Fibroblast of the aortic adventitia (primary cell): ENCODE measurements at regions not wholly inside any gene's neighbourhood (a gene's known extent, or its start where the extent isn't known, plus 50 kb on each side); places are given as distances from the start of the nearest gene placed in this dataset.

Experiments
- DNase-seq: peaks from one replicate; pipeline ENCODE4 v3.0.0-alpha.2; 2010; ENCODE audit warnings: low read depth
- H3K4me3 ChIP-seq: 2 replicates; pipeline ENCODE4 v1.5.1; 2011; ENCODE audit warnings: low read depth, mild to moderate bottlenecking, control low read depth, low read length, moderate library complexity
- CTCF ChIP-seq: IDR thresholded peaks from 2 replicates; pipeline ENCODE4 v1.5.1; 2011; ENCODE audit warnings: mild to moderate bottlenecking, low read length, control low read depth, inconsistent platforms; ENCODE audit not compliant: insufficient read depth

DNA sequence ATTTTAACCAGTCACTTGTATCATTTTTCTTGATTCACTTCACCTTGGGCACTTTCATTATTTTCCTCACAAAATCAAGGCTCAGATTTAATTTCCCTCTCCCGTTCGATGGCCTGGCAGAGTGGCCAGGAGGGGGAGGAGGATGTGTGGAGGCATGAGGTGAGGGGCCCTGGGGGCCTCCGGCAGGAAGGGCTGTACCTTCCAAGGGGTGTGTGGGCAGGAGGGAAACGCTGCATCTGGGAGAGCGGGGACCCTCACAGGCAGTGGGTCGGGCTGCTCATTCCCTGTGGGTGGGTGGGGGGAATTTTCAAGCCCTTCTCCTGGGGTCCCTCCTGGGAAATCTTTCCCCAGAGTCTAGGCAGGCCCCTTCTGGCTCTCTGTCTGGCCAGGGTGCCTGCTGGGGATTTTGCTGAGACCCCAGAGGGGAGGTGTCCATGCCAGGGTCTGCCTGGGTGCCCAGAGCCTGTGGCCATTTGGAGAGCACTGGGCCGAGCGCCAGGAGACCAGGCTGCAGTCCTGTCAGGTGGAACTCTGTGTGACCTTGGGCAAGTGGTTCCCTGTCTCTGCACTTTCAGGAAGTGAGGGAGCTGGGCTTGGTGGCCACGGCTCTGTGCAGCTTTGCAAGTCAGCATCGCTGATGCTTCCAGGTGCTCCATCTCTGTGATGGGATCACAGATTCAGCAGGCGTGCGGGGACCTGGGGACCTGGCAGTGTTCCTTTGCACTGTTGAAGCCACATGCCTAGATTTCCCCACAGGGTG, 81.9 kb upstream of the C1orf174 start:
- DNase-seq, result no peak
- H3K4me3 ChIP-seq, result no peak overlapping the region
- TF ChIP-seq CTCF, result no peak

GRCh38 chr1:3983181-3983580, 83.1 kb upstream of the C1orf174 start:
- no peak overlapping the region for H3K4me3 ChIP-seq
- TF ChIP-seq CTCF, result no peak
- DNase-seq, result no peak

- TF ChIP-seq CTCF, result no peak
- DNase-seq, result no peak
- no peak overlapping the region for H3K4me3 ChIP-seq
These were observed 84.5 kb upstream of the C1orf174 start for GRCh38 chr1:3984586-3984985.

DNA sequence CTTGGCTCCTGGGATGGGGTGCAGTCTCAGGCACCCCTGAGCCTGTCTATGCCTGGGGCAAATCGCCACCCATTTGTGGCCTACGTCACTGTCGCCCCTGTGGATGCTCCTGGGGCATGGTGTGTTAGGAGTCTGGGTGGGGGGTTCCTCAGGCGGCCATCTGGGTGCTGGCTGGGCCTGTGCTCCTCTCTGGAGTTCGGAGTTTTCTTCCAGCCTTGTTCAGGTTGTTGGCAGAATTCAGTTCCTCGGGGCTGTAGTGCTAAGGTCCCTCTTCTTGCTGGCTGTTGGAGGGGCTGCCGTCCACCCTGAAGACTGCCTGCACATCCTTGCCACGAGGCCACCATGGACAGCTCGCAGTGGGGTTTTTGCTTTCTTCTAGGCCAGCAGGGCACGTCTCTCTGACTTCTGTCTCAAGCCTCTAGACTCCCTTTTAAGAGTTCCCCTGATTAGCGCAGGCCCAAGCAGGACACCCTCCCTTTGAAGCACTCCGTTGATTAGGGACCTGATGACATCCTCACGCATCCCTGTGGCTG, 86.7 kb upstream of the C1orf174 start:
- no peak for DNase-seq
- TF ChIP-seq CTCF, result no peak
- no peak overlapping the region for H3K4me3 ChIP-seq

DNA sequence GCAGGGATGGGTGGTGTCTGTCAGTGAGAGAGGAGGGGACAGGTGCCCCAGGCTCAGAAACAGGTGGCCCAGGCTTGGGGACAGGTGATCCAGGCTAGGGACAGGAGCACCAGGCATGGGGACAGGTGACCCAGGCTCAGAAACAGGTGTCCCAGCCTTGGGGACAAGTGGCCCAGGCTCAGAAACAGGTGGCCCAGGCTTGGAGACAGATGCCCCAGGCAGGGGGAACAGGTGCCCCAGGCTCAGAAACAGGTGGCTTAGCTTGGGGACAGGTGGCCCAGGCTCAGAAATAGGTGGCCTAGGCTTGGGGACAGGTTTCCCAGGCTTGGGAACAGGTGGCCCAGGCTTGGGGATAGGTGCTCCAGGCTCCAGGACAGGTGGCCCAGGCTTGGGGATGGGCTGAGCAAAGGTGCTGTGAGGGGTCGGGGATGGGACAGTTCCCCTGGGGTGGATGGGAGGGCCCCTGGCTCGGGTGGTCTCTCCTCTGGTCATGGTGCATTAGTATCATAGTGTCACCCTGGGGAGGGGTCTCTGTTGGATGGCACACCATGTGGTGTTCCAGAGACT, 87.7 kb upstream of the C1orf174 start:
- H3K4me3 ChIP-seq, result no peak overlapping the region
- TF ChIP-seq CTCF, result no peak
- DNase-seq, result no peak

DNA sequence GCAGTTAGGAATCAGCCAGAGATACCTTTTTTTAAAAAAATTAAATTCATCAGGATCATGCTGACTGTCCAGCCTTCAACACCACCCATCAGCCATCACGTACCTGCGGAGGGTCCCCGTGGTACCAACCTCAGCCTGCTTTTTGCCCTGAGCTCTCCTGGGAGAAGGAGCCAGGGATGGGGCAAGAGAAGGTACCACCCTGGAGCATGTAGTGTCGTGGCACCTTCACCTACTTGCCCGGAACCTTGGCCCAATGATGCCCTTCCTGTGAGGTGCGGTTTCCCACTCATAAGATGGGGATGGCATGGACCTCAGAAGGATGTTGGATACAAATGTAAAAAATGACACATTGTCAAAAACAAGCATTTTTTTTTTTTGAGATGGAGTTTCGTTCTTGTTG, 88.4 kb upstream of the C1orf174 start:
- no peak for TF ChIP-seq CTCF
- no peak for DNase-seq
- H3K4me3 ChIP-seq, result no peak overlapping the region
